Endothelial cell of umbilical vein (primary cell): ENCODE measurements at regions not wholly inside any gene's neighbourhood (a gene's known extent, or its start where the extent isn't known, plus 50 kb on each side); places are given as distances from the start of the nearest gene placed in this dataset.

ENCODE experiments used
- CTCF ChIP-seq, 2 donors: IDR thresholded peaks; 1 replicate in 1 of 2; 2 replicates in 1 of 2; pipeline ENCODE4 v1.5.1; 2011; ENCODE audit warnings: low read length in 2 of 2, mild to moderate bottlenecking in 2 of 2, moderate library complexity in 2 of 2, control low read depth in 1 of 2, inconsistent platforms in 1 of 2, low read depth in 1 of 2; ENCODE audit not compliant: insufficient read depth in 1 of 2; ENCODE audit errors: extremely low read depth in 1 of 2
- EZH2 ChIP-seq: IDR thresholded peaks from 2 replicates; pipeline ENCODE4 v1.6.1; 2012; ENCODE audit warnings: borderline replicate concordance, low read depth, mild to moderate bottlenecking, moderate library complexity, low read length, inconsistent platforms; ENCODE audit not compliant: severe bottlenecking
- FOS ChIP-seq: IDR thresholded peaks from 2 replicates; pipeline ENCODE4 v1.6.1; 2011; ENCODE audit warnings: mild to moderate bottlenecking, low read length, moderate library complexity, borderline replicate concordance; ENCODE audit not compliant: insufficient read depth
- GATA2 ChIP-seq: IDR thresholded peaks from 2 replicates; pipeline ENCODE4 v1.7.0; 2011; ENCODE audit warnings: low read depth, mild to moderate bottlenecking, moderate library complexity, mixed read lengths, low read length; ENCODE audit not compliant: insufficient read length, insufficient read depth
- JUN ChIP-seq: IDR thresholded peaks from 2 replicates; pipeline ENCODE4 v1.6.1; 2011; ENCODE audit warnings: borderline replicate concordance, low read depth; ENCODE audit not compliant: insufficient read length, insufficient read depth
- MAX ChIP-seq: IDR thresholded peaks from 2 replicates; pipeline ENCODE4 v1.6.1; 2011; ENCODE audit not compliant: insufficient read depth, insufficient read length
- MYC ChIP-seq: IDR thresholded peaks from one replicate; pipeline ENCODE4 v1.6.1; 2011; ENCODE audit warnings: mild to moderate bottlenecking, low read depth, low read length
- POLR2A ChIP-seq: IDR thresholded peaks from 2 replicates; pipeline ENCODE4 v1.6.1; 2012; ENCODE audit warnings: low read depth, mild to moderate bottlenecking, control low read depth, low read length
- POLR2AphosphoS5 ChIP-seq: IDR thresholded peaks from 2 replicates; pipeline ENCODE4 v1.6.1; 2012; ENCODE audit warnings: low read depth, mild to moderate bottlenecking, control low read depth, low read length, moderate library complexity; ENCODE audit not compliant: insufficient read depth

GRCh38 chr12:91854725-91855124 is 290.9 kb downstream of the BTG1 start:
- TF ChIP-seq CTCF (IDR thresholded peaks at IDR 0.05; ENCODE audit: extremely low read depth in 1 of 2, insufficient read depth in 1 of 2, low read depth in 1 of 2, low read length in 2 of 2) (no peak), EZH2 (no peak), MAX (no peak), POLR2A (no peak), POLR2AphosphoS5 (no peak), FOS (no peak), GATA2 (no peak), JUN (no peak), MYC (no peak)
